ENCODE measurements at regions not wholly inside any gene's neighbourhood (a gene's known extent, or its start where the extent isn't known, plus 50 kb on each side); places are given as distances from the start of the nearest gene placed in this dataset.
"Not testable (repeated sequence)": the region's sequence is repeated elsewhere in the genome, so short reads cannot be mapped to it uniquely, and the experiment has no call there.

DNA sequence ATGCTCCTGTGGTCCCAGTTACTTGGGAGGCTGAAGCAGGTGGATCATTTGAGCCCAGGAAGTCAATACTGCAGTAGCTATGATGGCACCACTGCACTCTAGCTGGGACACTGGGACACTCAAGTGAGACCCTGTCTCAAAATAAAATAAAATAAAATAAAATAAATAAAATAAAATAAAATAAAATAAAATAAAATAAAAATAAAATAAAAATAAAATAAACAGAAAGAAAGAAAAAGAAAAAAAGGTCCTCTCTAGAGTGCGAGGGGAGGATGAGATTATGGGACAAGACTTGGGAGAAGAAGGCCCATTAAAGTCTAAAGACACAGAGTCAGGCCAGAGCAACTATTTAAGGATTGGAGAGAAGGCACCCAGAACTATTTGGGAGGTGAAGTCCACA, 172.5 kb downstream of the IER5 start:
- DNase-seq: no peak

DNA sequence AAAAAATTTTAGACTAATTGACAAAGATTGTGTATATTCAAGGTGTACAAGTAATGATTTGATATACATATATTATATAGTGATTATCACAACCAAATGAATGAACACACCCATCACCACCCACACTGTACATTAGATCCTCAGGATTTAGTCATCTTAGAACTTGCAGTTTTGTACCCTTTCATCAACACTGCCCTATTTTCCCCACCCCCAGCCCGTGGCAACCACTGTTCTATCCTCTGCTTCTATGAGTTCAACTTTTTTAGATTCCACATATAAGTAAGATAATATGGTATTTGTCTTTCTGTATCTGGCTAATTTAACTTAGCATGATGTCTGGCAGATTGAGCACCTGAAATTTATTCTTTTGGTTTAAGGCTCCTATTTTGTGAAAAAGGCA, 173.6 kb downstream of the IER5 start:
- no peak for DNase-seq

- no peak for DNase-seq
Measured at GRCh38 chr1:181263444-181263843, 174.9 kb downstream of the IER5 start.

GRCh38 chr1:181264821-181265220, 176.3 kb downstream of the IER5 start:
- DNase-seq: no peak

DNA sequence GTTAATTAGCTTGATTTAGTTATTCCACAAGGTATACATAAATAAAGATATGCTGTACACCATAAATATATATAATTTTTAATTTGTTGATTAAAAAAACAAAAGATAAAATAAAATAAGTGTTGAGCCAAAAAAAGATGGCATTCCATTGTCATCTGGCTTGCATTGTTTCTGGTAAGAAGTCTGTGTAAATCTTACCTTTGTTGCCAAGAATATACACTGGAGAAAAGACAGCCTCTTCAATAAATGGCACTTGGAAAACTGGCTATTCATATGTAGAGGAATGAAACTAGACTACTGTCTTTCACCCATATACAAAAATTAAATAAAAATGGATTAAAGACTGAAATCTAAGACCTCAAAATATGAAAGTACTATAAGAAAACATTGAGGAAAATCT, 196.5 kb downstream of the IER5 start:
- DNase-seq: no peak

- no peak for DNase-seq
Measured at GRCh38 chr1:181295217-181295616, 188.1 kb upstream of the CACNA1E start.

DNA sequence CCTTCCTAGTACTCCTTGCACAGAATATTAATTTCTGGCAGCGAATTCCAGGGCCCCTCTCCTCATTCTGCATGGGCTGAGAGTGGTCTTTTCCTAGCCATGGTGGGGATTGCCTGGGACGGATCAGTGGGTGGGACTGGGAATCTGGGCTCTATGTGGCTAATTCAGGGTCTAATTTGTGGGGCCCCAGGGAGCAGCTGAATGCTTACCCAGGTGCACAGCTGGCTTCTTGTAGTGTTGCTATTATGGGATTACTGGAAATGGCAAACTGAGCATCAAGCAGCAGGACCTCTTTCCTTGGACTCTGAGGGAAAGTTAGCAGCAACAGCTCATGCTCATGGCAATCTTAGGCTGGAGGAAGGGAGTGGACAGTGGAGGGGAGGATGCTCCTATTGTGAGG, 187.1 kb upstream of the CACNA1E start:
- no peak for DNase-seq

DNA sequence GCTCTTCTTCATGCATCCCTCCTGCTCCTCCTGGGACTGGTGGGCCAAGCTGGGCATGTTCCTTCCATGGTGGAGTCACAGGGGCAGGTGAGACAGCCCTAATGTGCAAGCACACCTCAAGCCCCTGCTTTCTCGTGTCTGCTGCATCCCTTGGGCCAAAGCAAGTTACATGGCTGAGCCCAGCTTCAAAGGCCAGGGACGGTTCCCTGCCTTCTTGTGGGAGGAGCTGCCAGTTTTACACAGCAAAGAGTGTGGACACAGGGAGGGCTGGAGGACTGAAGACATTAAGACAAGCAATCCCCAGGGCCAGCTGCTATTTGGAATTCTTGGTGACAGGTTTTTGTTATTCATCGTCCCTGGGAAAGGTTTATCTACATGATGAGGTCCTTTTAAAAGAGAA, 175.2 kb upstream of the CACNA1E start:
- no peak for DNase-seq

DNA sequence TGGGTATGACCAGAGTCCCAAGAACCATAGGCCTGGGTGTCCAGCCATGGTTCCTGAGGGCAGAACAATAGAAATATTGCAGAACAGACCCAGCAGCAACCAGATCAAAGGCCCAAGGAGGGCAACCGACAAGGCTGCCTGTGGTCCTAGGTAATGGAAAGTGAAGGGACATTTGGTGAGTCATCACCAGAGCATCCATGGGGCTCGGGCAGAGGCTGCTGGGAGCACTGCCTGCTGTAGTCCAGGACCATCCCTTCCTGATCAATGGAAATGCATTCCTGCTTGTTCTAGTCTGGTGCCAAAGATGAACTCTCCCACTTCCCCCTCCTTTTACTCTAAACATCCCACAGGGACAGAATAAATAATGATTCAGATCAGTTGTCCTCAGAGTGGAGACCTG, 172.8 kb upstream of the CACNA1E start:
- DNase-seq: no peak

- no peak for DNase-seq
Measured at GRCh38 chr1:181312946-181313345, 170.4 kb upstream of the CACNA1E start.

- no peak for DNase-seq
Measured at GRCh38 chr1:181313466-181313865, 169.9 kb upstream of the CACNA1E start.

- no peak for DNase-seq
Measured at GRCh38 chr1:181314010-181314409, 169.3 kb upstream of the CACNA1E start.

GRCh38 chr1:181314959-181315358, 168.4 kb upstream of the CACNA1E start:
- no peak for DNase-seq

DNA sequence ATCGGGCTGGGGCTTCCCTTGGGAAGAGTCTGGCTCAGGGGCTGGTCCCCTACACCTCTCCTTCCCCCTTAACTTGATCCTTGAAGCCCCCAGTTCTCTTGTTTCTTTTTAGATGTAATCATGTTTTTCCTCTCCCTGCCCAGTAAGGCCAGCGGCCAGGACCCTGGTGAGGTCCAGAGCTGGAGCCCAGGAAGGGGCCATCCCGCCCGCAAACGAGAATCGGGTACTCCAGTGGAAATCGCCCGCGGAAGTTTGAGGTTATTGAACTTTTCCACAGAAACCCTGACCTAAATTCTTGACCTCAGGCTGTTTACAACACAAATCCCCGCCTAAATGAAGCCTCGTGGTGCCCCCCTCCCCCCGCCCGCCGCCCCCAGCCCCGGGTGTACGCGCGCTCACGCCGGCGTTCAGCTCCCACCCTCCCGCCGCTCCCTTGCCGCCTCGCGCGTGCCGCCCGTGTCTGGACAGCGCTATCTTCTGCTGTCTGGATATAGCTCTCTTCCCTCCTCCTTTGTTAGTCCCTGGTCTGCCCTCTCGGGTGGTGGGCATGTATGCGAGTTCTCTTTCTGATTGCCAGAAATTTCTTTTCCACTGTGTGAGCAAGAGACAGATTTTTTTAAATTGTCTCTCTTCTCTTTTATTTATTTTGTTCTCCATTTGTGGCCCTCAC, 165.9 kb upstream of the CACNA1E start:
- DNase-seq: no peak

DNA sequence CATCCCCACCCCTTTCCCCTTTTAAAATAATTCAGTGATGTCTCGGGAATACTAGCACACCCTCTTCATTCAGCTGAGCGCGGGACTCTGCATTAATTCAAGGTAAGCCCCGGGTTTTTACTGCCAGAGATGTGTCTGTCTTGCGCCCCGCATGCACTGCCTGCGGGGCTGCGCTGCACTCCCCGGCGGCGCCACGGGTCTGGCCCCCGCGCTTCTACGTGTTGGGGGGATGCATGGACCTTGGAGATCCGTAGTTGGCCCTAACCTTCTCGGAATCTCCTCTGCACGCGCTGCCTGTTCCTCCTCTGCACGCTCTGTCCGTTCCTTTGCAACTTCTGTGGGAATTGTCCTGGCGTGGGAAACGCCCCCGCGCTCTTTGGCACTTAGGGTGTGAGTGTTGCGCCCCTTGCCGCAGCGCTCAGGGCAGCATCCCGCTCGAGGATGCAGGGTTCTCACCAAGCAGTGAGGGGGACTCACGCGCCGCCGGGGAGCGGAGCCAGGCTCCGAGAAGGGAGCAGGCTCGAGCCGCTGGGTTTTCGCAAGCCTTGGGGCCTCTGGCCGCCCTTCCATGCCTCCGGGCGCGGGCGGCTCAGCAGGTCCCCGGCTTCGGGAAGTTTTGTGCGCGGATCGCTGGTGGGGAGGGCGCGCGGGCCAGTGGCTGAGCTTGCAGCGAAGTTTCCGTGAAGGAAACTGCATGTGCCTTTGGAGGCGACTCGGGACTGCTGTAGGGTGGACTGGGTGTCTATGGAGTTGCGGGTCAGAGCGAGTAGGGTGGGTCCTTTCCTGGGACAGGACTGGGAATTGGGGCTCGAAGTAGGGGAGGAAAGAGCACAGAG, 165.1 kb upstream of the CACNA1E start:
- peak; percentile 29 for DNase-seq

- no peak for DNase-seq
Measured at GRCh38 chr1:181318858-181319235, 164.5 kb upstream of the CACNA1E start.

DNA sequence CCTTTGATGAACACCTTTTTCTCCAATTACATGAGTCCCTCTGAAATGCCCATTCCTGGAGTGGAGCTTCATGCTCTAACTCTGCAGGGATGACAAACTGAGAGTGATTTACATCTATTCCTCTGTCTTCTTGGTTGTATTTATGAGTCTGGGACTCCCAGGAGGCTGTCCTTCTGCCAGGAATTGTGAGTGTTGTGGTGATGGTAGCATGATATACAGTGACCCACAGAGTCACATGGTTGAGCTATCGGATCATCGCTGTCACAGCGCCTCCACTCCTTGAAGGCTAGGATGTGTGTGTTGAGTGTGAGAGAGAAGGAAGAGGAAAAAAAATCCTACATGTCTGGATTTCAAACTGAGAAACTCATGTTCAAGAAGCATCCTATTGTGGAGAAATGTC, 163.4 kb upstream of the CACNA1E start:
- DNase-seq: no peak

DNA sequence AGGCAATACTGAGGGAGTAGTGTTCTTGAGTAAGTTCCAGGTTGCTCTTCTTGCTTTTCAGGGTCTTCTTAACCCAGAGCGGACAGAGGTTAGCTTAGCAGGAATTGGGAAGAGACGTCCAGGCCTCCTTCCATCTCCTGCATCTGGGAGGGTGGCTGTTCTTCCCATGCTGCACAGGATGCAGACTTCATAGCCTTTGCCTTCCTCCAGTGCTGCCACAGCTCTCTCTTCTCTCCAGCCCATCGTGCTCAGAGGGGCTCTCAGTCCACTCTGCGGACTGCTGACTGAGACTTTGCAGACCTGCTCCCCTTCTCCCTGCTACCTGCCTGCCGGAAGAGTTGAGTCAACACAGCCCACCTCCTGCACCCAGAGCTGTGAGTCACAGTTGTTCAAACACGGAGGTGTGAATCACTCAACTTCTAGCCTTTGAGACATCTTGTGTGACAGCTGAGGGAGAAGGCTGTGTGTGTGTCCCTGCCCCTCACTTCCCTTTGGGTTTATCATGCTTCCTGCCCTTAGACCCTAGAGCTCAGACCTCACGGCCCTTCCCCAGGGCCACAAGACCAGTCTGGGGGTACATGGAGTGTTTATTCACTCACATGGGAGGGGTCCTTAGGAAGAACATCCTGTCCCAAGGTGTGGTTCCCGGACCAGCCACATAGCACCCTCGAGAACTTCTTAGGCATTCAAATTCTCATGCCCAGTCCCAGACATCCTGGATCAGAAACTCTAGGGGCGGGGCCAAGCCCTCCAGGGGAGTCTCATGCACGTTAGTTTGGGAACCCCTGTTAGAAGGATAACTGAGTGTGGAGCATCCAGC, 158.3 kb upstream of the CACNA1E start:
- peak; percentile 20 for DNase-seq

GRCh38 chr1:181325765-181326164, 157.6 kb upstream of the CACNA1E start:
- not testable (repeated sequence) for DNase-seq

DNA sequence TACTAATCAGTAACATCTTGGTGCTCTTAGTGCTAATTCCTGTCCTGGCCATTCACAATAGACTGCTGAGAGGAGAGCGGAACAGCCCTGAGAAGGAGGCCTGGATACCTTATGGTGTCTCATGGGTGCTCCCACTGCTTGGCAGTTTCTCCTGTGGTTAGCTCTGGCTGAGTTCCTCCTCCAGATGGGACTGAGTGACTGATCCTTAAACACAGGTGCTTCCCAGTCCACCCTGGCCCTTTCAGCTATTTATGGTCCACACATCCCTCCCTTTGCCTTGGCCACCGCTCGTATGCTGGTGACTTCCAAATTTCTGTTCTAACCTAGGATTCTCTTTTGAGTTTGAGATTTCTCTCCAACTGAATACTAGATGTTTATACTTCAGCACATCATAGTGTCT, 157.0 kb upstream of the CACNA1E start:
- no peak for DNase-seq

- DNase-seq: no peak
Measured at GRCh38 chr1:181327796-181328195, 155.5 kb upstream of the CACNA1E start.

GRCh38 chr1:181334724-181335123, 148.6 kb upstream of the CACNA1E start:
- no peak for DNase-seq

GRCh38 chr1:181335631-181336030, 147.7 kb upstream of the CACNA1E start:
- DNase-seq: no peak
